ENCODE measurements at regions not wholly inside any gene's neighbourhood (a gene's known extent, or its start where the extent isn't known, plus 50 kb on each side); places are given as distances from the start of the nearest gene placed in this dataset.
"Not testable (repeated sequence)": the region's sequence is repeated elsewhere in the genome, so short reads cannot be mapped to it uniquely, and the experiment has no call there.

DNA sequence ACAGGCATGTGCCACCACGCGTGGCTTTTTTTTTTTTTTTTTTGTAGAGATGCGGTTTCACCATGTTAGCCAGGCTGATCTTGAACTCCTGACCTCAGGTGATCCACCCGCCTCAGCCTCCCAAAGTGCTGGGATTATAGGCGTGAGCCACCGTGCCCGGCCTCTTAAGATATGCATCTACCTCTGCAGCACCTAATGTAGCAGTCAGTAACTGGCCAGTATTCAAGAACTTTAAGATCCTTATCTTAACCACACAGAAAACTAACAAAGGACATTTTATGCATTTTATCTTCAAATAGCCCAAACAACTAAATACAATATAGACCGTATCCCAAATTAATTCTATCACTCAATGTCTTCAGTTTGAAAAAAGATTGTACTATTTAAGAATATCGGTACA lies 618.7 kb downstream of the TLE1 start:
- Histone ChIP-seq H3K9me3 (ENCODE audit: control insufficient read depth, low read length) (peaks cover 10% of the 10 kb centered on the region), H3K27me3 (ENCODE audit: control insufficient read depth in 1 of 2, insufficient read depth in 1 of 2, low read length in 2 of 2) (no peaks in the 10 kb centered on the region), H4K8ac (ENCODE audit: low read length) (no peak overlapping the region), H3K4me3 (ENCODE audit: insufficient read depth in 1 of 2, low read depth in 1 of 2, low read length in 2 of 2) (no peak overlapping the region), H3K4ac (ENCODE audit: low read depth in 1 of 2, low read length in 2 of 2) (no peak overlapping the region), H3K79me1 (replicated peaks; ENCODE audit: low read length, poor library complexity, severe bottlenecking) (no peaks in the 10 kb centered on the region), H2BK12ac (ENCODE audit: low read length in 2 of 2) (no peak overlapping the region), H3K27ac (ENCODE audit: low read length, poor library complexity, severe bottlenecking) (no peak overlapping the region), H3K18ac (ENCODE audit: low read depth in 1 of 2, low read length in 2 of 2) (no peak overlapping the region), H2BK5ac (ENCODE audit: low read depth, low read length, poor library complexity, severe bottlenecking) (no peak overlapping the region), H3K4me1 (ENCODE audit: control insufficient read depth, insufficient read depth, low read depth, low read length) (no peaks in the 10 kb centered on the region), H2BK15ac (ENCODE audit: low read depth, poor library complexity, severe bottlenecking) (no peak overlapping the region), H3K4me2 (ENCODE audit: low read length, poor library complexity, severe bottlenecking) (no peak overlapping the region), H3K36me3 (ENCODE audit: control insufficient read depth in 1 of 2, insufficient read depth in 2 of 2, low read depth in 1 of 2, low read length in 2 of 2) (no peaks in the 10 kb centered on the region), H2AK5ac (ENCODE audit: low read length, severe bottlenecking) (no peak overlapping the region), H2BK120ac (ENCODE audit: low read depth, low read length) (no peak overlapping the region), H4K91ac (ENCODE audit: low read length) (no peak overlapping the region), H3K9ac (ENCODE audit: low read length) (no peak overlapping the region), H2AFZ (ENCODE audit: low read depth, low read length) (no peak overlapping the region), H3K14ac (ENCODE audit: low read length in 2 of 2) (no peak overlapping the region), H3K23ac (ENCODE audit: low read length in 2 of 2) (no peak overlapping the region)
- no peak for DNase-seq
- 94% methylated on average over 7 of the region's 9 CpGs for WGBS

DNA sequence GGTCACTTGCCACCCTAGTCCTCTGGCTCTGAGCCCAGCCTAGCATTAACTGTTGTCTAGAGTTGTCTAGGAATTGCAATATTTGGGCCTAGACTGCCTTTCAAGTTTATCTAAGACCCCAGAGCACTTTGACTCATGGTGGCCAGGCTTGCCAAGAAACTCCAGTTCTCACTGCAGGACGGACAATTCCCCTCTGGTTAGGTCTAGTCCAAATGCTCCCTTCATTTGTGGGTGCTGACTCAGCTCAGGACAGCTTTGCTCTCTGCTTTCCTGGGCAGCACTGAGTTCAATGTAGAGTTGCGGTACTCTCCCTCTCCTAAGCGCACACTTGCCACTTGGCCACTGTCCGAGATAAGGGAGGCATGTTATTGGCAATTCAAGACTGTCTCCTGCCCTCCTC lies 619.4 kb downstream of the TLE1 start:
- no peak for DNase-seq
- Histone ChIP-seq H4K91ac (ENCODE audit: low read length) (no peak overlapping the region), H3K18ac (ENCODE audit: low read depth in 1 of 2, low read length in 2 of 2) (no peak overlapping the region), H3K4me3 (ENCODE audit: insufficient read depth in 1 of 2, low read depth in 1 of 2, low read length in 2 of 2) (no peak overlapping the region), H3K14ac (ENCODE audit: low read length in 2 of 2) (no peak overlapping the region), H3K4me2 (ENCODE audit: low read length, poor library complexity, severe bottlenecking) (no peak overlapping the region), H3K9me3 (ENCODE audit: control insufficient read depth, low read length) (peaks cover 12% of the 10 kb centered on the region), H2BK5ac (ENCODE audit: low read depth, low read length, poor library complexity, severe bottlenecking) (no peak overlapping the region), H3K9ac (ENCODE audit: low read length) (no peak overlapping the region), H2BK120ac (ENCODE audit: low read depth, low read length) (no peak overlapping the region), H3K36me3 (ENCODE audit: control insufficient read depth in 1 of 2, insufficient read depth in 2 of 2, low read depth in 1 of 2, low read length in 2 of 2) (no peaks in the 10 kb centered on the region), H2BK15ac (ENCODE audit: low read depth, poor library complexity, severe bottlenecking) (no peak overlapping the region), H3K79me1 (replicated peaks; ENCODE audit: low read length, poor library complexity, severe bottlenecking) (no peaks in the 10 kb centered on the region), H2BK12ac (ENCODE audit: low read length in 2 of 2) (no peak overlapping the region), H3K27ac (ENCODE audit: low read length, poor library complexity, severe bottlenecking) (no peak overlapping the region), H3K4ac (ENCODE audit: low read depth in 1 of 2, low read length in 2 of 2) (no peak overlapping the region), H3K23ac (ENCODE audit: low read length in 2 of 2) (no peak overlapping the region), H3K4me1 (ENCODE audit: control insufficient read depth, insufficient read depth, low read depth, low read length) (no peaks in the 10 kb centered on the region), H2AK5ac (ENCODE audit: low read length, severe bottlenecking) (no peak overlapping the region), H4K8ac (ENCODE audit: low read length) (no peak overlapping the region), H3K27me3 (ENCODE audit: control insufficient read depth in 1 of 2, insufficient read depth in 1 of 2, low read length in 2 of 2) (no peaks in the 10 kb centered on the region), H2AFZ (ENCODE audit: low read depth, low read length) (no peak overlapping the region)
- WGBS, result 98% methylated on average over 4 of the region's 4 CpGs

DNA sequence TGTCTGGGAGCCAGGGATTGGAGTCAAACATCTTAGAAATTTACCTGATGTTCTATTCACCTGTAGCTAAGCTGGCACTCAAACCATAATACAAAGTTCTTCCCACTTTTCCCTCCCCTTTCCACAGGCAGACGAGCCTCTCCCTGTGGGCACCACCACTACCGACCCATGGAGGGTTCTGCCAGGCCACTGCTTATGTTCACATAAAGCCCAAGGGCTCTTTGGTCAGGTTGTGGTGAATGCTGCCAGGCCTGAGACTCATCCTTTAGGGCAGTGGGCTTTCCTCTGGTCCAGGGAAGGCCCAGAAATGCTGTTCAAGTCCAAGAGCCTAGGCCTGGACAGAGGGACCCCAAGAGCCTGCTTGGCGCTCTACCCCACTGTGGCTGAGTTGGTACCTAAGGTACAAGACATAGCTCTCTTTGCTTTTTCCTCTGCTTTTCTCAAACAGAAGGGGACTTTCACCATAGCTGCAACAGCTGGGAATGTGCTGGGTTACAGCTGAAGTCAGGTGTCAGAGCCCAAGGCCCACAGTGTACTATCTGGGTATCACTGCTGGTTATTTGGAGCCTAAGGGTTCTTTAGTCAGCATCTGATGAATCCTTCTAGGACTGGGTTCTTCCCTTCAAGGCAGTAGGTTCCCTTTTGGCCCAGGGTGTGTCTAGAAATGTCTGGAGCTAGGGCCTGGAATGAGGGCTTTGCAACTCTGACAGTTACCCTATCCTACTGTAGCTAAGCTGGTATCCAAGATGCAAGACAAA lies 620.1 kb downstream of the TLE1 start:
- H3K18ac ChIP-seq (ENCODE audit: low read depth in 1 of 2, low read length in 2 of 2), result no peak overlapping the region
- H4K8ac ChIP-seq (ENCODE audit: low read length), result no peak overlapping the region
- H3K23ac ChIP-seq (ENCODE audit: low read length in 2 of 2), result no peak overlapping the region
- H3K4me1 ChIP-seq (ENCODE audit: control insufficient read depth, insufficient read depth, low read depth, low read length), result no peaks in the 10 kb centered on the region
- H2BK120ac ChIP-seq (ENCODE audit: low read depth, low read length), result no peak overlapping the region
- H3K27me3 ChIP-seq (ENCODE audit: control insufficient read depth in 1 of 2, insufficient read depth in 1 of 2, low read length in 2 of 2), result no peaks in the 10 kb centered on the region
- H3K79me1 ChIP-seq (replicated peaks; ENCODE audit: low read length, poor library complexity, severe bottlenecking), result no peaks in the 10 kb centered on the region
- 92% methylated on average over 3 of the region's 3 CpGs for WGBS
- no peak overlapping the region for H3K4ac ChIP-seq (ENCODE audit: low read depth in 1 of 2, low read length in 2 of 2)
- H4K91ac ChIP-seq (ENCODE audit: low read length), result no peak overlapping the region
- no peaks in the 10 kb centered on the region for H3K36me3 ChIP-seq (ENCODE audit: control insufficient read depth in 1 of 2, insufficient read depth in 2 of 2, low read depth in 1 of 2, low read length in 2 of 2)
- no peak overlapping the region for H3K4me3 ChIP-seq (ENCODE audit: insufficient read depth in 1 of 2, low read depth in 1 of 2, low read length in 2 of 2)
- H3K9me3 ChIP-seq (ENCODE audit: control insufficient read depth, low read length), result peaks cover 17% of the 10 kb centered on the region
- H3K27ac ChIP-seq (ENCODE audit: low read length, poor library complexity, severe bottlenecking), result no peak overlapping the region
- H2AFZ ChIP-seq (ENCODE audit: low read depth, low read length), result no peak overlapping the region
- no peak overlapping the region for H2BK15ac ChIP-seq (ENCODE audit: low read depth, poor library complexity, severe bottlenecking)
- no peak overlapping the region for H3K14ac ChIP-seq (ENCODE audit: low read length in 2 of 2)
- no peak overlapping the region for H3K9ac ChIP-seq (ENCODE audit: low read length)
- no peak for DNase-seq
- H2BK12ac ChIP-seq (ENCODE audit: low read length in 2 of 2), result no peak overlapping the region
- no peak overlapping the region for H2AK5ac ChIP-seq (ENCODE audit: low read length, severe bottlenecking)
- H3K4me2 ChIP-seq (ENCODE audit: low read length, poor library complexity, severe bottlenecking), result no peak overlapping the region
- no peak overlapping the region for H2BK5ac ChIP-seq (ENCODE audit: low read depth, low read length, poor library complexity, severe bottlenecking)

DNA sequence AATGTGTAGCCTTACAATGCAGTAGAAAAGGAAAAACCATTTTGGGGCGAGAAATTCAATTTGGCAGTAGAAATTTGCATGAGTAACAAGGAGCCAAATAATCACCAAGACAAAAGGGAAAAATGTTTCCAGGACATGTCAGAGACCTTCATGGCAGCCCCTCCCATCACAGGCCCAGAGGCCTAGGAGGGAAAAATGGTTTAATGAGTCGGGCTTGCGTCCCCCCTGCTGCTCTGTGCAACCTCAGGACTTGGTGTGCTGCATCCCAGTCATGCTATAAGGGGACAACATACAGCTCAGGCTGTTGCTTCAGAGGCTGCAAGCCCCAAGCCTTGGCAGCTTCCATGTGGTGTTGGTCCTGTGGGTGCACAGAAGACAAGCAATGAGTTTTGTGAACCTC lies 626.4 kb downstream of the TLE1 start:
- H3K4me1 ChIP-seq (ENCODE audit: control insufficient read depth, insufficient read depth, low read depth, low read length); H2BK5ac ChIP-seq (ENCODE audit: low read depth, low read length, poor library complexity, severe bottlenecking); H3K14ac ChIP-seq (ENCODE audit: low read length in 2 of 2); H2BK12ac ChIP-seq (ENCODE audit: low read length in 2 of 2); H3K4me3 ChIP-seq (ENCODE audit: insufficient read depth in 1 of 2, low read depth in 1 of 2, low read length in 2 of 2); H3K18ac ChIP-seq (ENCODE audit: low read depth in 1 of 2, low read length in 2 of 2); H2BK120ac ChIP-seq (ENCODE audit: low read depth, low read length); H3K23ac ChIP-seq (ENCODE audit: low read length in 2 of 2); H2AFZ ChIP-seq (ENCODE audit: low read depth, low read length); H3K4ac ChIP-seq (ENCODE audit: low read depth in 1 of 2, low read length in 2 of 2); H3K36me3 ChIP-seq (ENCODE audit: control insufficient read depth in 1 of 2, insufficient read depth in 2 of 2, low read depth in 1 of 2, low read length in 2 of 2); H3K79me1 ChIP-seq (replicated peaks; ENCODE audit: low read length, poor library complexity, severe bottlenecking); H3K27me3 ChIP-seq (ENCODE audit: control insufficient read depth in 1 of 2, insufficient read depth in 1 of 2, low read length in 2 of 2); H2BK15ac ChIP-seq (ENCODE audit: low read depth, poor library complexity, severe bottlenecking); H4K8ac ChIP-seq (ENCODE audit: low read length); H3K27ac ChIP-seq (ENCODE audit: low read length, poor library complexity, severe bottlenecking); DNase-seq; H3K9ac ChIP-seq (ENCODE audit: low read length); H4K91ac ChIP-seq (ENCODE audit: low read length); H3K4me2 ChIP-seq (ENCODE audit: low read length, poor library complexity, severe bottlenecking); H2AK5ac ChIP-seq (ENCODE audit: low read length, severe bottlenecking): not testable (repeated sequence)
- 73% methylated on average over 3 of the region's 3 CpGs for WGBS
- peaks cover 18% of the 10 kb centered on the region for H3K9me3 ChIP-seq (ENCODE audit: control insufficient read depth, low read length)

All from mesenchymal stem cell (in vitro differentiated cells and primary cell).